GM21529 (cell line): ENCODE measurements at regions not wholly inside any gene's neighbourhood (a gene's known extent, or its start where the extent isn't known, plus 50 kb on each side); places are given as distances from the start of the nearest gene placed in this dataset.

Experiments
- ATAC-seq: cut with Tn5 transposase; IDR thresholded peaks from one replicate; pipeline ENCODE4 v1.9.1; 2021; ENCODE audit not compliant: unreplicated experiment

DNA sequence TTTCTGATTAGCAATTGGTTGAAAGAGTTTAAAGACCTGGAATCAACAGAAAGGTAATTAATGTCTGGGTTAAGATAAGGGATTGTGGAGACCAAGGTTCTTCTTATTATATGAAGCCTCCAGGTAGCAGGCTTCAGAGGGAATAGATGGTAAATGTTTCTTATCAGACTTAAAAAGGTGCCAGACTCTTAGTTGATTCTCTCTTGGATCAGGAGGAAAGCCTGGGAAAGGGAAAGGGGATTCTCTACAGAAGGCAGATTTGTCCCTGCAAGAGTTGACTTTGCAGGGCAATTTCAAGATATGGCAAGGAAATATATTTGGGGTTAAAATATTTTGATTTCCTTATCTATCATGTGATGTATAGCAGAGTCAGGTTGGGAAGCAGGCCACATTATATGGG, 153.1 kb upstream of the ARL4C start:
- no peak for ATAC-seq

DNA sequence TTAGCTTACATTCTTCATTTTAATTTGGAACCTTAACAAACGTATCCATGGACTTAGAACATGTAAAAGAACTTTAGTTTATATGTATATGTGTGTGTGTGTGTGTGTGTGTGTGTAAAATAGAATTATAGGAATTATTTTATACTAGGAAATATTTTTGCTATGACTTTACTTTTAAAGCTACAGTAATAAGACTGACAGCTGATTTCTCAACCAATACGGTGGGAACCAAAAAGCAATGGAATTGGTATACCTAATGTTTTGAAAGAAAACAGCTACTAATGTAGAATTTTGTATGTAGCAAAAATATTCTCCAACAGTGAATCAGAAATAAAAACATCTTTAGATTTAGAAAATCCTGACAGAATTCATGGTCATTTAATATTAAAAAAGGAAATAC, 146.5 kb upstream of the ARL4C start:
- no peak for ATAC-seq

DNA sequence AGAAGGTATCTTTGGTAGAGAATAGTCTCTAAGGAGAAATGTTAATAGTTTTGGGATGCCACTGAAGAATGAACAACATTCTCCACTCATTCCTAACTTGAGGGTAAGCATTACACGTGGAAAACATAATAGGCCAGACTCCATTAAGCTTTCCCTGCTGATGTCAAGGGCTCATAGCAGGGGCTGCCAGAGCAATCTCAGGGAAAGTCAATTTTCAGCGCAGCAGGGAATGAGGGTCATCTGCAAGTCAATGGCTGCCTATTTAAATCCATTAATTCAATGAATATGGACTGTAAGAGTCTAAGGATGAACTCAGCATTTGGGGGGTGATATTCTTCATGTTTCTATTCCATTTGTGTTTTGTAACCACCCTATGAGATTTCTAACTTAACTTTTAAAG, 144.2 kb upstream of the ARL4C start:
- no peak for ATAC-seq

DNA sequence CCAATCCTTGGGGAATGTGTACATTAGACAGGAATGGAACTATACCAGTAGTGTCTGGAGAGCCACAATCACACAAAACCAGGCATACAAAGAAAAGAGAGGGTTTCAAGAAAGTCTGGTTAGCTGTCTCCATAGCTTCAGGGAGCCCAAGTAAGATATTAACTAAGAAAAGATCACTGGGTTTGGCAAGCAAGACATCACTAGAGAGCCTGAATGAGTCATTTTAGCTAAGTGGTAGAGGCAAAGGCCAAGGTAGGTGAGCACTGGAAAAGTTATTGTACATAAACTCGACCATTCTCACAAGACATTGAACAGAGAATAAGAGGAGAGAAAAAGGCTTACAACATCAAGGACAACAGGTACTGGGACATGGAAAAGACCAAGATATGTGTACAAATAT, 143.8 kb upstream of the ARL4C start:
- no peak for ATAC-seq

DNA sequence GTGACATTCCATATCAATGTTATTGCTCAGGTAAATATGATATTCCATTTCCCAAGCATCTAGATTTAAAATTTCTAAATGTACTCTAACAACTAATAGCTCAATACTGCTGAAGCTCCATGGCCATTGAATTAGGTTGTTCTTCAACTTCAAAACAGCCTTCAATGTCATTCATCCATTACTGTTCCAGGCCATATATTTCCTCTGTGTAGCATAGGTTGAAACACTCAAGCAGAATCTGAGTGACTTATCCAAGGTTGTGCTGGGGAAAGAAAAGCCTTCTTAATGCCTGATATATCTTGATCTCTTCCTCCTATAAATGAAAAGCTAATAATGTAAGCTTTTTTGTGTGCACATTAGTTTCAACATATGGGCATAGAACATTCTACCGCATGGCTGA, 142.1 kb upstream of the ARL4C start:
- no peak for ATAC-seq

DNA sequence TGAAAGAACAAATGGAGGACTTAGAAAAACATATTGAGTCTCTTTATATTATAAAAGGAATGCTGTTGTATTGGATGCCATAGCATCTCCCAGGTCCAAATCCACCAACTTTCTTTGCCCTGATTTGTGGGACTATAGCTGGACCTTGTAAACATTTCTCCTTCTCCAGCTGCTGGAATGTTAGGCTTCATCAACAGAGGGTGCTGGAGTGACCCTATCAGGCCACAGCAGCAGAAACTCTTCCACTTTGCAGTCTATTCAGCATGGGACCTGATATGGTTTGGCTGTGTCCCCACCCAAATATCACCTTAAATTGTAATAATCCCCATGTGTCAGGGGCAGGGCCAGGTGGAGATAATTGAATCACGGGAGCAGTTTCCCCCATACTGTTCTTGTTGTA, 138.4 kb upstream of the ARL4C start:
- ATAC-seq: no peak

DNA sequence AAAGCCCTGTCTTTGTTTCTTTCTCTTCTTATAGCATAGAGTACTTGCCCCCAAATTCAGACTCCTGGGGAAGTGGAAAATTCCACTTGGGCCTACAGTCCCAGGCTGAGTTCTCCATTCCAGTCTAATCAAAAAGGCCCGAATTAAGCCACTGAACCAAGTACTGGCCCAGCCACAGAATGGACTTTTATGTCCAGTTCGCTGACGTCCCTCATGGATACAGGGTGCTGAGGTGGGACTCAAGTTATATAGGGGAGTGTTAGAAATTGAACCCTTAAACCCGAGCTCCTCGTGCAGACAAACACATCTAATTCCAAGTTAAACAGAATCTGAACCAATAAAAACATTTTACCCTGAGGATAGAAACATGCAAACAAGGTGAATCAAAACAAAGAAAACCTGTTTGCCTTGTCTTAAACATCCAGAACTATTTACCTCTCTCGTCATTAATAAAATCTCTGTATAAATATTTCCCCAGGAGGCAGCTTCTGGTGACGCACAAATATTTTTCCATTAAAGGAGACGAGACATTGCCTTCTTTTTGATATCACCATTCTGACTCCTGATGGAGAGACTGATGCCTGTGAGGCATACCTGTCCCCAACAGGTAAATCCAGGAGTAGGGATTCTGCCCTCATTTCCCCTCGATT, 136.8 kb upstream of the ARL4C start:
- no peak for ATAC-seq

DNA sequence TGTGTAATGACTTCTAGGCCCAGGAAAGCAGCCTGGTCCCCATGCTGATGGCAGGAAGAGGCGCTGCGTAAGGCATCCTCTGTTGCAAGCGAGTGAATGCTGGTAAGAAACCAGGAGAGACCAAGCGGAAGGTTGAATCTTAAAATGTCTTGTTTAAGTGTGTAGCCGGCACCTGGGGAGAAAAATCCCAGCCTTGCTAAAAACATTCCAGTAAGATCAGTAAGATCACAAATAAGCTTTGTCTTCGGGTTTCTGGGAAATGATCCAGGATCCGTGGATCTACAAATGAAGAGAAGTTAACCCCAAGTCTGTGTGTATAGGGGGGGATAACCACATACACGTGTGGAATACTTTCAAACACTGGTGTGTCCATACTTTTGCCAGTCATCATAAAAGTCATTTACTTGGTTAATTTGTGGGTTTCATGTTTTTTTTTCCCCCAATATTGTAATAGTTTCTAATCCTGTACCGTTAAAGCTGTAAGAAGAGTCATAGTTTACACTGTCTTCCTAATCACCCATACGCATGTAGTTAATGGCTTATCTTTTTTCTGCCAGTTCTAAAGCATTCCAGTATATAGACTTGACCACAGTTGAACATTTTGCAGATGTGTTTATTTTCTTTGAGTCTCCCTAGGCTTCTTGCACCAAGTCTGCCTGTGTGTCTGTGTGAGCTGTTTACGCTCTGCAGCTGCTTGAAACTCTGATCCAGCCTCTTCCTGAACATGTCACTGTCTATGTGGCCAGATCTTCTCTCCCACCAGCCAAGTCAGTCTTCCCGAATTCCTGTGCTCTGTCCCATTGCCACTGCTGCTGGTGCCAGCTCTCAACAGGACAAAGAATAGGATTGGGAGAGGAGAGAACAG, 135.9 kb upstream of the ARL4C start:
- ATAC-seq: no peak

DNA sequence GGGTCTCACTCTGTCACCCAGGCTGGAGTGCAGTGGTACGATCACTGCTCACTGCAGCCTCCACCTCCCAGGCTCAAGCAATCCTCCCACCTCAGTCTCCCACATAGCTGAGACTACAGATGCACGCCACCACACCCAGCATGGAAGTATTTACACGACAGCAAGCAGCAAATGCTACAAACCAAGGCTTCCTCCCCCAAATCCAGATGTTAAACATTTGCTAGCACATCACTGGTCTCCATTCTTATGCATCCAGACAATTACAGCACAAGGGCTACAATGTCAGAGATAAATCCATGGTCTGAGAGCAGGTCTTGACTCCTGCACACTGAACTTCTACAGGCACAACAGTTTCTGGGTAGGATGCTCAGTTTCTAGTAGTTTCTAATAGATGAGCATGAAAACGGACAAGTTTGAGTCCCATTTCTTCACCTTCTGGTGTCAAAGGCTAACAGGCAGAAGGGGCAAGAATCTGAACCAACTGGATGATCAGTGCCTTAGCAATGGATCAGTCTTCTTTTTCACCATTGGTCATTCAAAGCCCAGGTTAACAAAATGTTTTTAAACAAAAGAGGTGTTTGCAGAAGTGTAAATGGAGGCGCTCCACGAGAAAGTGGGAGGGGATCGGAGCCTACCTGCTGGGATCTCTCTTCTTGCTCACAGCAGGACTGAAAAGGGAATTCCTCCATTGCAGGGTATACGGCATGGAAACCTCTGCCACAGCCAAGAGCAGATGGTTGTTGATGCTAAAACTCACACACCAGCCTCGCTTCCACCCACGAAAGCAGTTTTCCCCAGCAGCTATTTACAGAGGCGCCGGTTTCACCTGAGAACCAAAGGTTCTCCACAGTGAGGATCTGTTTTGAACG, 135.0 kb upstream of the ARL4C start:
- no peak for ATAC-seq

DNA sequence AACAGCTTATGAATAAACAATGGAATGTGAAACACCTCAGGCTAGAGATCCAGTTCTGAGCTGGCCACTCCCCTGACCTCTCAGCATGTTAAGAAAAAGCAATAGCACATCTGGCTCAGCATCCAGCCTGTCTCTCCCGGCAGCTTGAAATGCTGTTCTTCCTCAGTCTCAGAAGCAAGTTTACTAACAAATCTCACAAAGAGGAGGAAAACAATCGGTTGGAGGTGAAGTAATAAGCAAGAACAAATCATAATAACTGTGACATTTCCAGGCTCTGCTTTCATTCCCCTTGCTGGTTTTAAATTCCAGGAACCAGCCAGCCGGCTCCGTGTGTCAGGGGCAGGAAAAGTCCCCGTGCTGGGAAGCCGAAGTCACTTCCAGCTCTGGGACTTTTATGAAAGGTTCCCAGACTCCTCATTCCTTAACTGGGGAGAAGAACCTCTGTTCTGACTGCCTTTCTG, 133.9 kb upstream of the ARL4C start:
- no peak for ATAC-seq

DNA sequence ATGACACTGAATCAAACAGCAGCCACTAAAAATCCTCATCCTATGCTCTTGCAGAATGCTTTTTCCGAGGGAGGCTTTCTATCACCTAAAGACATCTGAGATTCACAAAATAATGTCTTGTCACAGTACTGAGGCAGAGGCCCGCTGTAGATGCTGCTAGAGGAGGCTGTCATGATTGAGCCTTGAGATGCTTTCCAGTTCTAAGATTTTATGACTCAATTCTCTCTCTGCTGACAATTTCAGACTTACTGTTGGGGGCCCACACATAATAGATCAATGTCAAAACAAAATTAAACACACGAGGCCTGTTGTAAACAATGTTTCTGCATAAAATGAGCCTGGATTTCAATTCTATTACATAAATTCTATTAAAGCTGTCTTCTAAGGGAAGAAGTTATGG, 132.7 kb upstream of the ARL4C start:
- no peak for ATAC-seq

DNA sequence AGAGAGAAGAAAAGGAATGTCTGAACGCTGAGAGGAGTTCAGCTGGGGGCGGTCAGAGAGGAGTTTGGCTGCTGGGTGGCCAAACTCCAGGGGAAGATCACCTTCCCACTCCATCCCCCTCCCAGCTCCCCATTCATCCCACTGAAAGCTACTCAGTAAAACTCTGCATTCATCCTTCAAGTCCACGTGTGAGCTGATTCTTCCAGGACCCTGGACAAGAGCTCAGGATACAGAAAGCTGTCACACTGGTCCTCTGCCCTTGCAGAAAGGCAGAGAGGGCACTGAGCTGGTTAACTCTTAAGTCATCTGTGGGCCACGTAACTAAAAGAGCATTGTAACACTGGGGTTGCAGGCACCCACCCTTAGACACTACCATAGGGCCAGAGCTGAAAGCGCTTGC, 132.1 kb upstream of the ARL4C start:
- no peak for ATAC-seq

DNA sequence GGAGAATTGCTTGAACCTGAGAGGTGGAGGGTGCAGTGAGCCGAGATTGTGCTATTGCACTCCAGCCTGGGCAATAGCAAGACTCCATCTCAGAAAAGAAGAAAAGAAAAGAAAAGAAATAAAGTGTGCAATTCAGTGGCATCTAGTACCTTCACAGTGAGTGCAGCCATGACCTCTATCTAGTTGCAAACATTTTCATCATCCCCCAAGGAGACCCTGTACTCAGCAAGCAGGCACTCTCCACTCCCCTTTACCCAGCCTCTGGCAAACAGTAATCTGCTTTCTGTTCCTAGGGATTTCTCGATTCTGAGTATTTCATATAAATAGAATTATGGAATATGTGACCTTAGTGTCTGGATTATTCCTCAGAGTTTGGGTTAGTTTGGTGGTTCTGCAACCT, 130.4 kb upstream of the ARL4C start:
- ATAC-seq: no peak

DNA sequence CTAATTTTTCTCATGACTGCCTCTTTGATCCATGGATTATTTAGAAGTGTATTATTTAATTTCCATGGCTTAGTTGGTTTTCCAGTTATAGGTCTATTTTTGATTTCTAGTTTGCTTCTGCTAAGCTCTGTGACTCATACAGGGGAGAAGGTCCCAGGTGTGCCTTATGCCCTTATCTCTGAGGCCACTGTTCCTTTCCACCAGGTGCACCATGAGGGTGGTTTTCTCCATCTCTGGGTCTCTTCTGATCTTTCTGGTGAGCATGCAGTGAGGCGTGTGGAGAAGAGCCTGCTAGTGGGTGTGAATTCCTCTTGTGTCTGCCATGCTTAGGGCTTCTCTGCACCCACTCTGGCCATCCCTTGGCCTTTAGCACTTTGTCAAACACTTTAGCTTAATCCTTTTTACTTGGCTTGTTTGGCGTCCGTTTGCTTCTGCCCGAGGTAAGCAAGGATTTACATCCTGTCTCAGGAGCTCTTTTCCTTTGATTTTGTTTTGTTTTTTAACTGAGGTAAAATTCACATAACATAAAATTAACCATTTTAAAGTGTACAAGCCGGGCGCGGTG, 129.8 kb upstream of the ARL4C start:
- no peak for ATAC-seq

DNA sequence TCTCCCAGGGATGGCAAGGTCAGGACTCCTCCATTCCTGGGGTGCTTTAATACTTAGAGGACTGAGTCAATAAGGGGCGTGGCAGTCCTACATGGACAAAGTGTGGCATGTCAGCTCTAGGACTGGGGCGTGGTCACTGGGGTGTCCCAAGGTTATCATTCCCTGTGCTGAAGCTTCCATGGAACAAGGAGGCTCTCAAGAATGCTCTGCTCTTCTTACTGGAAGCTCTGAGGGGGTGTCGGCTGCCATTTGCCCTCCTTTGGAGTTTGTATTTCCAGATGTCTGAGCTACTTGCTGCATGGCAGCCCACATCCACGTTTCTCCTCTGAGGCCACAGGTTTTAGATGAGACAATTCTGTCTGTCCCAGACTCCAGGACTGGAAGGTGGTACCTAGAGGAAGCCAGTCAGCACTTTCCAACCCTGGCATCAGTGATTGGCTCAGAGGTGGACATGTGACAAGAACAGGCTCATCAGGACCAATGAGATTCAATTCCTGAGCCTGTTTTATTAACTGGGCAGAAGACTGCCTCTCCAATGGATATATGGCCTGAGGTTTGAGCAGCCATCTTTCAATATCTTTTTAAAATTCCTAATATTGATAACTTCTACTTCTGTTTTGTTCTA, 128.9 kb upstream of the ARL4C start:
- no peak for ATAC-seq

DNA sequence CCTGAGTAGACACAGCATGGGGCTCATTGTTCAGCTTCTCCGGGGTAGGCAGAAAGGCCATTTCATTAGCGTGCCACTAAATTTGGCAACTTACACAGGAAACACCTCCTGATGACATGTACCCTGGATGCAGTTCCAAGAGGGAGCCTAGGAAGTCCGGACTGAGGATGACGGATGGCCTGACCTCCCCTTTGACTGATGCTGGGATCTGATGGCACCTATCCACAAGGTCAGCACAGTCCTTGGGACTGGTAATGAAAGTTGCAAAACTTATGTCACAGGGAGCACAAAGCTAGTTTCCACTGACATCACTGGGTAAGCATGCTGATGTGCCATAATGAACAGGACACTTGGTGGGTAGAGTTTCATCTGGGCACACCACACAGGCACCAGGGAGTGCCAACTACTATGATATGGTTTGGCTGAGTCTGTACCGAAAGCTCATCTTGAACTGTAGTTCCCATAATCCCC, 126.7 kb upstream of the ARL4C start:
- ATAC-seq: no peak

DNA sequence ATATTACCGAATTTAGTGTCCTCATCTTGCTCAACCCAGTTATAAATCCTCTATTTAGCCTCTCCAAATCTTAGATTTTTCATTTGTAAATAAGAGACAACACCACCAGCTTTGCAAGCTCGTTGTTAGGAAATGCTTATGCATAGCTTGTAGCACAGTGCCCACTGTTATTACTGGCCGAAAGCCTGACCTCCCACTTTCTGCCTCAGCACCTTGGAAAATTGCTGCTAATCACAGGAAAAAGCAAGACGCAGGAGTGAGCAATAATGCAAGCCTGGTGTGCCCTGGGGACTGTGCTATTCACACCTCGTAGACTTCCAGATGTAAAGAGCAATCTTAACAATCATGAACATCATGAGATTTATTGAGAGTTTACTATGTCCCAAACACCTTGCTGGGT, 124.2 kb upstream of the ARL4C start:
- ATAC-seq: no peak

DNA sequence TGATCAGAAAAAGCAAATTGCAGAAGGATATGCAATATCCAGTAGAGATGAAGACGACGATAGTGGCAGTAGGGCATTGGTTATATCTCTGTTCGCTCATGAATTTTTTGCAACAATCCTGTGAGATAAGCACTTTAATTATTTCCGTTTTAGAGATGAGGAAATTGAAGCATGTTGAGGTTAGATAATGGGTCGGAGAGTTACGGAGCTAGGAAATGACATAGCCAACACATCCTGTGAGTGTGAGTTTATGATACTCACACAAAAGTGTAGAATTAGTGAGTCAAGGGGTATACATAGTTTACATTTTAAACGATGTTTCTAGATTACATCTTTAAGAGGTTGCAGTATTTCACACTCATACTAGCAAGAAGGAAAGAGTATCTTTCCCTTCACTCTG, 123.1 kb upstream of the ARL4C start:
- ATAC-seq: no peak

DNA sequence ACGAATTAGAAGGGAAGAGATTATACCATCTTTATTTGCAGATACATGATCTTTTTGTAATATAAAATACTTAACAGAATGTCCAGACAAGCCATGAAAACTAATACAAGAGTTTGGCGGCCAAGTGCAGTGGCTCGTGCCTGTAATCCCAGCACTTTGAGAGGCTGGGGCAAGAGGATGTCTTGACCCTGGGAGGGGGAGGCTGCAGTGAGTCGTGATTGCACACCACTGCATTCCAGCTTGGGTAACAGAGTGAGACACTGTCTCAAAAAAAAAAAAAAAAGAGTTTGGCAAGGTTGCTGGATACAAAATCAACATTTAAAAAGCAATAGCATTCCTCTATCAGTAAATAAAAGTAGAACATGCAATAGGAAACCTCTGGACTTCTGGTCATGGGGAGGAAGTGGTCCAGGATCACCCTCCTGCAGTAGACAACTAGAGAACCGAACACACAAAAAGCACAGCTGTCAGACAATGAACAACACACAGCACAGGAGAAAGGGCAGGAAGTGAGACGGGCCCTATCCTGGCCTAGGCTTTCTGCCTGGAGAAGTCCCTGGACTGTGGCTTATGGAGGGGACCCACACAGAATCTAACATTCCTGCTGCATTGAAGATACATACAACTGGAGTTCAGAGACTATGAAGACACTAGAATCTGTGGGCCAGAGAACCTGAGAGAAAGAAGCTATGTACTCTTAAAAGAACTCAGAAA, 118.9 kb upstream of the ARL4C start:
- ATAC-seq: no peak

DNA sequence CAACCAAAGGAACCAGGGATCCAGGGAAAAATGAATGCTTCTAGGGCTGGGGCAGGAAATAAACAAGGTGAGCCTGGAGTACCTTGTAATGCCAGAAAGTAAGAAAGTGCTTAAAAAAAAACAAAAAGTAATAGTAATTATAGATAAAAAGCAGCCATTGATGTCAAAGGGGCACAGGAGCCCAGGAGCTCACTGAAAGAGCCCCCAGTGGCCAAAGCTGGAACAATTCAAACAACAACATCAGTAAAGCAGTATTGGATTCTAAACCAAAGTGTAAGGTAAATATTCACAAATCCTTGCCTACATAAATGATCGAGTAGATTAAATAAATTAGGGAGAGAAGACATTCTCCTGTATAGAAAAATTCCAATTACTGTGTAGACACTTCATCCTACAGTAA, 114.3 kb upstream of the ARL4C start:
- no peak for ATAC-seq
